HEK293T (cell line): ENCODE measurements at regions not wholly inside any gene's neighbourhood (a gene's known extent, or its start where the extent isn't known, plus 50 kb on each side); places are given as distances from the start of the nearest gene placed in this dataset.

ENCODE experiments used
- CTBP1 ChIP-seq: fragments of 450-650 bp; IDR thresholded peaks from 2 replicates; pipeline ENCODE4 v1.6.1; 2016; ENCODE audit warnings: borderline replicate concordance
- HDGF ChIP-seq: fragments of 450-650 bp; IDR thresholded peaks from 2 replicates; pipeline ENCODE4 v1.6.1; 2017; ENCODE audit warnings: antibody characterized with exemption, borderline replicate concordance
- SUZ12 ChIP-seq: fragments of 450-650 bp; IDR thresholded peaks from 2 replicates; pipeline ENCODE4 v1.6.1; 2016; ENCODE audit warnings: mild to moderate bottlenecking
- TARDBP ChIP-seq: fragments of 450-650 bp; IDR thresholded peaks from 2 replicates; pipeline ENCODE4 v1.6.1; 2016

GRCh38 chr16:26802965-26803364 is 263.8 kb upstream of the C16orf82 start:
- TF ChIP-seq CTBP1 (no peak), SUZ12 (no peak), TARDBP (no peak), HDGF (no peak)
